Right lobe of liver (tissue), 6 donors: ENCODE measurements at regions not wholly inside any gene's neighbourhood (a gene's known extent, or its start where the extent isn't known, plus 50 kb on each side); places are given as distances from the start of the nearest gene placed in this dataset.

Experiments
- ATAC-seq, 4 donors: fragments of 200-7000 bp; cut with Tn5 transposase; one replicate each; pipeline ENCODE4 v1.9.1; 2020; ENCODE audit warnings: mild to moderate bottlenecking in 4 of 4, moderate library complexity in 4 of 4
- DNase-seq, 3 donors: peaks; one replicate each; pipeline ENCODE4 v3.0.0-alpha.2; 2020
- H3K27ac ChIP-seq, 3 donors: fragments of 200-600 bp; one replicate each; pipeline ENCODE4 v1.8.0; 2022
- H3K27me3 ChIP-seq, 2 donors: fragments of 200-600 bp; one replicate each; pipeline ENCODE4 v1.8.0; 2022
- H3K36me3 ChIP-seq, 4 donors: fragments of 200-600 bp; sonication (generic) in 1 of 4; one replicate each; pipeline versions ENCODE4 v1.5.1 to v1.8.0; 2017 to 2022; ENCODE audit warnings: control low read depth in 1 of 4
- H3K4me1 ChIP-seq, 4 donors: fragments of 200-600 bp; sonication (generic) in 1 of 4; one replicate each; pipeline versions ENCODE4 v1.5.1 to v1.8.0; 2017 to 2022; ENCODE audit warnings: control low read depth in 1 of 4
- H3K4me3 ChIP-seq, 3 donors: fragments of 200-600 bp; one replicate each; pipeline ENCODE4 v1.8.0; 2022
- H3K9me3 ChIP-seq, 4 donors: fragments of 200-600 bp; sonication (generic) in 1 of 4; one replicate each; pipeline versions ENCODE4 v1.5.1 to v1.8.0; 2017 to 2022; ENCODE audit warnings: control low read depth in 1 of 4
- CTCF ChIP-seq, 4 donors: fragments of 200-600 bp in 3 of 4; fragments of 450-650 bp in 1 of 4; IDR thresholded peaks; one replicate each; pipeline versions ENCODE4 v1.5.1 to v1.8.0; 2016 to 2022; ENCODE audit warnings: antibody characterized with exemption in 4 of 4, mild to moderate bottlenecking in 2 of 4
- POLR2A ChIP-seq: fragments of 450-650 bp; IDR thresholded peaks from one replicate; pipeline ENCODE4 v1.6.1; 2017; ENCODE audit warnings: antibody characterized with exemption, mild to moderate bottlenecking
- whole genome bisulfite sequencing: methylation state at CpG from one replicate; pipeline ENCODE4 v1.1.6; 2018; ENCODE audit warnings: low coverage, low lambda C conversion rate; ENCODE audit not compliant: insufficient coverage; ENCODE audit errors: missing lambda C conversion rate; 5-methylcytosine and 5-hydroxymethylcytosine counted together
- intact Hi-C, 2 donors: fragments of 100-400 bp; cut with DNase I; formaldehyde crosslinking; loops; one replicate each; pipeline versions ENCODE4 v1.11.2 to v1.14.1; 2022
- donor health status: DM: no; HTN: yes; CAD: no.
- donor health status: DM: no; HTN: no; CAD: no.
- donor health status: DM: no; HTN: no; CAD: no.
- donor health status: DM: no; HTN: yes; CAD: no.
- donor health status: DM: no; HTN: yes; CAD: no.

- Histone ChIP-seq H3K27me3 (no peaks in the 10 kb centered on the region), H3K27ac (no peak overlapping the region), H3K4me3 (no peak overlapping the region), H3K9me3 (no peaks in the 10 kb centered on the region), H3K36me3 (no peaks in the 10 kb centered on the region), H3K4me1 (no peaks in the 10 kb centered on the region)
- intact Hi-C loops, result no loop called here
- no peak for DNase-seq
- no peak for ATAC-seq
- TF ChIP-seq CTCF (IDR thresholded peaks at IDR 0.05), result no peak
- no peak for TF ChIP-seq POLR2A
Observed at GRCh38 chr3:21132896-21133295, 618.1 kb downstream of the ZNF385D start.

- ATAC-seq (no peak), DNase-seq (no peak)
- no peaks in the 10 kb centered on the region for H3K9me3 ChIP-seq
- WGBS, result 43% methylated on average over 2 of the region's 2 CpGs
- no peak overlapping the region for H3K27ac ChIP-seq
- H3K4me1 ChIP-seq, result no peaks in the 10 kb centered on the region
- H3K36me3 ChIP-seq, result no peaks in the 10 kb centered on the region
- no peak overlapping the region for H3K4me3 ChIP-seq
- no peak for TF ChIP-seq CTCF (IDR thresholded peaks at IDR 0.05)
- TF ChIP-seq POLR2A, result no peak
- intact Hi-C loops, result no loop called here
- no peaks in the 10 kb centered on the region for H3K27me3 ChIP-seq
Observed at GRCh38 chr3:21120826-21121225, 630.2 kb downstream of the ZNF385D start.

GRCh38 chr3:21117370-21117769 is 633.6 kb downstream of the ZNF385D start:
- DNase-seq (no peak), ATAC-seq (no peak)
- Histone ChIP-seq H3K9me3 (no peaks in the 10 kb centered on the region), H3K36me3 (no peaks in the 10 kb centered on the region), H3K27me3 (no peaks in the 10 kb centered on the region), H3K4me3 (no peak overlapping the region), H3K27ac (no peak overlapping the region), H3K4me1 (no peaks in the 10 kb centered on the region)
- TF ChIP-seq POLR2A, result no peak
- TF ChIP-seq CTCF (IDR thresholded peaks at IDR 0.05), result no peak
- no CpG with 5 or more reads among the region's 1 CpG for WGBS
- intact Hi-C loops, result no loop called here

- intact Hi-C loops, result no loop called here
- H3K27me3 ChIP-seq, result no peaks in the 10 kb centered on the region
- ATAC-seq (no peak), DNase-seq (no peak)
- H3K36me3 ChIP-seq, result no peaks in the 10 kb centered on the region
- H3K9me3 ChIP-seq, result no peaks in the 10 kb centered on the region
- no peak overlapping the region for H3K27ac ChIP-seq
- no peaks in the 10 kb centered on the region for H3K4me1 ChIP-seq
- TF ChIP-seq POLR2A (no peak), CTCF (IDR thresholded peaks at IDR 0.05) (no peak)
- 38% methylated on average over 3 of the region's 3 CpGs for WGBS
- H3K4me3 ChIP-seq, result no peak overlapping the region
Observed at GRCh38 chr3:21109056-21109455, 642.0 kb downstream of the ZNF385D start.

- intact Hi-C loops, result no loop called here
- DNase-seq (no peak), ATAC-seq (no peak)
- no peaks in the 10 kb centered on the region for H3K36me3 ChIP-seq
- TF ChIP-seq POLR2A (no peak), CTCF (IDR thresholded peaks at IDR 0.05) (no peak)
- no peak overlapping the region for H3K4me3 ChIP-seq
- WGBS, result no CpG with 5 or more reads among the region's 1 CpG
- H3K27ac ChIP-seq, result no peak overlapping the region
- H3K9me3 ChIP-seq, result no peaks in the 10 kb centered on the region
- no peaks in the 10 kb centered on the region for H3K27me3 ChIP-seq
- no peaks in the 10 kb centered on the region for H3K4me1 ChIP-seq
Observed at GRCh38 chr3:21105784-21106183, 645.2 kb downstream of the ZNF385D start.
